Uterus (tissue), 3 donors: ENCODE measurements at regions not wholly inside any gene's neighbourhood (a gene's known extent, or its start where the extent isn't known, plus 50 kb on each side); places are given as distances from the start of the nearest gene placed in this dataset.

Experiments used
- DNase-seq, 2 donors: peaks; one replicate each; pipeline ENCODE4 v3.0.0-alpha.2; 2019 to 2020
- H3K27ac ChIP-seq, 2 donors: fragments of 200-600 bp; sonication (generic); 1 replicate in 1 of 2; 2 replicates in 1 of 2; pipeline ENCODE4 v1.5.1; 2016 to 2018
- H3K27me3 ChIP-seq, 2 donors: fragments of 200-600 bp; sonication (generic); one replicate each; pipeline ENCODE4 v1.5.1; 2018 to 2019; ENCODE audit warnings: control low read depth in 1 of 2
- H3K36me3 ChIP-seq, 2 donors: fragments of 200-600 bp; sonication (generic); one replicate each; pipeline ENCODE4 v1.5.1; 2019; ENCODE audit warnings: control low read depth in 1 of 2
- H3K4me1 ChIP-seq, 2 donors: fragments of 200-600 bp; sonication (generic); one replicate each; pipeline ENCODE4 v1.5.1; 2018 to 2019; ENCODE audit warnings: control low read depth in 1 of 2
- H3K4me3 ChIP-seq, 2 donors: fragments of 200-600 bp; sonication (generic); 1 replicate in 1 of 2; 2 replicates in 1 of 2; pipeline ENCODE4 v1.5.1; 2018 to 2019; ENCODE audit warnings: mild to moderate bottlenecking in 1 of 2
- H3K9me3 ChIP-seq, 2 donors: fragments of 200-600 bp; sonication (generic); one replicate each; pipeline ENCODE4 v1.5.1; 2019; ENCODE audit warnings: control low read depth in 1 of 2
- CTCF ChIP-seq, 4 experiments: fragments of 200-600 bp in 2 of 4; fragments of 450-650 bp in 2 of 4; sonication (generic) in 2 of 4; IDR thresholded peaks; one replicate each; pipeline ENCODE4 v1.5.1; 2016 to 2019; ENCODE audit warnings: antibody characterized with exemption in 4 of 4, mild to moderate bottlenecking in 2 of 4, moderate library complexity in 1 of 4
- POLR2A ChIP-seq, 2 donors: fragments of 450-650 bp; IDR thresholded peaks; one replicate each; pipeline ENCODE4 v1.6.1; 2016; ENCODE audit warnings: antibody characterized with exemption in 2 of 2, mild to moderate bottlenecking in 1 of 2, moderate library complexity in 1 of 2
- intact Hi-C: fragments of 100-400 bp; cut with DNase I; formaldehyde crosslinking; loops from one replicate; pipeline ENCODE4 v1.15.1; 2023; ENCODE audit warnings: low total_unique reads
- donor health status: DM: yes; HTN: yes; CAD: no.

DNA sequence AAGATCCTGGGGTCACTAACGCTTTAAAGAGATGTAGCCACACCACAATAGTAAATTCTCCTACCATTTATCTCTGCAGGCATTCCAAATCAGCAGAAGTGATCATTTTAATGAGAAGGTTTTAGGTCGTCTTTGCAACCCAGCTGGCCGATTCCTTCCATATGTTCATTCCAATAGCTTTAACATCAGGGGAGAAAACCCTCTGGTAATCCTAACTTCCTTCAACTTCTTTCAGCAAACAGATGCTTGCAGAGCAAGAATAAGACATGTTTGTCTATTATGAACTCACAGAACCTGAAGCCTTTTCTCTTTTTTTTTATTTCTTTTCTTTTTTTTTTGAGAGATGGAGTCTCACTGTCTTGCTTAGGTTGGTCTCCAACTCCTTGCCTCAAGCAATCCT lies 498.6 kb upstream of the SLITRK1 start:
- TF ChIP-seq CTCF (IDR thresholded peaks at IDR 0.05) (no peak), POLR2A (IDR thresholded peaks at IDR 0.05) (no peak)
- no peaks in the 10 kb centered on the region for H3K27me3 ChIP-seq
- H3K4me1 ChIP-seq, result no peaks in the 10 kb centered on the region
- no peaks in the 10 kb centered on the region for H3K9me3 ChIP-seq
- H3K27ac ChIP-seq, result no peak overlapping the region
- intact Hi-C loops, result no loop called here
- H3K36me3 ChIP-seq, result no peaks in the 10 kb centered on the region
- no peak for DNase-seq
- H3K4me3 ChIP-seq, result no peak overlapping the region

DNA sequence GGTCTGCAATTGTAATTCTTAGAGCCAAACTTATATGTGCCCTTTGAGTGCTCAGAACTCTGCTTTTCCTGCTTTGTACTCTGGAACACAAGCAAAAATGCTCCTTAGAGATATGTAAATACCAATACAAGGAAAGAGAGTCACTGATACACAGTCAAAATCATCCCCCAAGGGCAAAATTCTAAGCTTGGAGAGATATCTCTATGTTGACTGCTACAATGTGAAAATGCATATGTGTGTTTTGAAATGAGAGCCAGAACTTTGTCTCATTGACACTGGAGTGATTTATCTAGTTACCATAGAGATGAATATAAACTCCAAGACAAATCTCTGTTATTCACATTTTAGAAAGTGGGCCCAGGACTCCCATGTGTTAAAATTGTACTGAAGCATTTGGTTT lies 494.8 kb upstream of the SLITRK1 start:
- intact Hi-C loops, result no loop called here

DNA sequence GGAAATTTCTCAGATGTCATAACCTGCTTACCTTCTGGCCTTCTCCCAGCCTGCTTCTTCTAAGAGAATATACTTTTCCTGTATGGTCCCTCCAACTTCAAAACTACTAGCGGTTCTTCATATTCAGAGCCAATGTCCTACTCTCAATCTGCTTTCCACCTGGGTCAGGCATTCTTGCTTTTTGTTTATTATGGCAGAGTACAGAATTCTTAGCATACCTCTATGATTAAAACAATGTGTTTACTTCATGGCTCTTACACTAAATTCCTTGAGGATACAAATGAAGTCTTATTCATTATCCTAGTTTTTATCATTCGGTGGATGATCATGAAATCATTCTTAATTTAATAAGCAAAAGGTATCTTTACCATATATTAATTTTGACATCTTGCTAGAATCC lies 484.2 kb upstream of the SLITRK1 start:
- TF ChIP-seq CTCF (IDR thresholded peaks at IDR 0.05) (no peak), POLR2A (IDR thresholded peaks at IDR 0.05) (no peak)
- intact Hi-C loops, result no loop called here
- no peak for DNase-seq

More for the DNA sequence above, 494.8 kb upstream of the SLITRK1 start:
- H3K4me3 ChIP-seq, result no peak overlapping the region
- H3K27me3 ChIP-seq, result no peaks in the 10 kb centered on the region
- no peaks in the 10 kb centered on the region for H3K4me1 ChIP-seq
- no peaks in the 10 kb centered on the region for H3K9me3 ChIP-seq
- TF ChIP-seq CTCF (IDR thresholded peaks at IDR 0.05), result no peak
- TF ChIP-seq POLR2A (IDR thresholded peaks at IDR 0.05), result no peak
- no peaks in the 10 kb centered on the region for H3K36me3 ChIP-seq
- H3K27ac ChIP-seq, result no peak overlapping the region
- DNase-seq, result no peak

GRCh38 chr13:84362777-84363176 lies 480.5 kb upstream of the SLITRK1 start:
- Histone ChIP-seq H3K4me3 (no peak overlapping the region), H3K9me3 (no peaks in the 10 kb centered on the region), H3K36me3 (no peaks in the 10 kb centered on the region), H3K27ac (no peak overlapping the region), H3K27me3 (no peaks in the 10 kb centered on the region), H3K4me1 (no peaks in the 10 kb centered on the region)
- no peak for DNase-seq
- TF ChIP-seq POLR2A (IDR thresholded peaks at IDR 0.05) (no peak), CTCF (IDR thresholded peaks at IDR 0.05) (no peak)
- intact Hi-C loops, result no loop called here

More for the DNA sequence above, 484.2 kb upstream of the SLITRK1 start:
- no peaks in the 10 kb centered on the region for H3K9me3 ChIP-seq
- H3K4me3 ChIP-seq, result no peak overlapping the region
- H3K36me3 ChIP-seq, result no peaks in the 10 kb centered on the region
- no peak overlapping the region for H3K27ac ChIP-seq
- no peaks in the 10 kb centered on the region for H3K4me1 ChIP-seq
- H3K27me3 ChIP-seq, result peaks cover 0 to 2% of the 10 kb centered on the region in 2 donors

DNA sequence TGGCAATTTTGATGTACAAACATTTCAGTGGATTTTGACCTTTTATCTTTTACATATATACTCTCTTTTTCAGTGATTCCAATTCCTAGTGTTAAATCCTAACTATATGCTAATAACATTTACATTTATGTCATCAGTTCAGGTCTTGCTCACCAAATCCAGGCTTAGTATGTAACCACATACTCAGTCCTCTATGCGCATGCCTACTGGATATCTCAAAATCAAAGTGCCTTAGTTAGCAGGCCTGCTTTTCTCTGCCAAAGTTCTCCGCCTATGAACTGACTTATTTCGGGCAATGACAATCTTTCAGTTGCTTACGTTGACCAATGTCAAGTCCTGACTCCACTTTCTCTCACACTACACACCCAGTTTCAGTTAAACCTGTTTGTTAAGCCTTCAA lies 478.5 kb upstream of the SLITRK1 start:
- no peaks in the 10 kb centered on the region for H3K9me3 ChIP-seq
- no peaks in the 10 kb centered on the region for H3K4me1 ChIP-seq
- no peak overlapping the region for H3K4me3 ChIP-seq
- H3K27me3 ChIP-seq, result no peaks in the 10 kb centered on the region
- no peak overlapping the region for H3K27ac ChIP-seq
- no peak for DNase-seq
- no peak for TF ChIP-seq CTCF (IDR thresholded peaks at IDR 0.05)
- TF ChIP-seq POLR2A (IDR thresholded peaks at IDR 0.05), result no peak
- H3K36me3 ChIP-seq, result no peaks in the 10 kb centered on the region
- intact Hi-C loops, result no loop called here
